Keratinocyte (primary cell): ENCODE measurements at regions not wholly inside any gene's neighbourhood (a gene's known extent, or its start where the extent isn't known, plus 50 kb on each side); places are given as distances from the start of the nearest gene placed in this dataset.

Source experiments
- EZH2 ChIP-seq: IDR thresholded peaks from one replicate; pipeline ENCODE4 v1.6.1; 2012; ENCODE audit warnings: inconsistent platforms, mild to moderate bottlenecking, low read length, moderate library complexity
- TF ChIP-seq, protein P1 (sequence below), 3 experiments: IDR thresholded peaks in 1 of 3; conservative IDR thresholded peaks in 1 of 3; optimal IDR thresholded peaks in 1 of 3; 2 replicates in 2 of 3; 3 replicates in 1 of 3; pipeline versions ENCODE3 to v1.5.1; 2011; ENCODE audit warnings: low read length in 3 of 3, mild to moderate bottlenecking in 3 of 3, moderate library complexity in 2 of 3, control low read depth in 1 of 3, inconsistent platforms in 1 of 3; ENCODE audit not compliant: insufficient read depth in 2 of 3; ENCODE audit errors: extremely low read depth in 1 of 3

GRCh38 chr4:31007858-31008257 is 287.7 kb downstream of the PCDH7 start:
- TF ChIP-seq, protein P1, sequence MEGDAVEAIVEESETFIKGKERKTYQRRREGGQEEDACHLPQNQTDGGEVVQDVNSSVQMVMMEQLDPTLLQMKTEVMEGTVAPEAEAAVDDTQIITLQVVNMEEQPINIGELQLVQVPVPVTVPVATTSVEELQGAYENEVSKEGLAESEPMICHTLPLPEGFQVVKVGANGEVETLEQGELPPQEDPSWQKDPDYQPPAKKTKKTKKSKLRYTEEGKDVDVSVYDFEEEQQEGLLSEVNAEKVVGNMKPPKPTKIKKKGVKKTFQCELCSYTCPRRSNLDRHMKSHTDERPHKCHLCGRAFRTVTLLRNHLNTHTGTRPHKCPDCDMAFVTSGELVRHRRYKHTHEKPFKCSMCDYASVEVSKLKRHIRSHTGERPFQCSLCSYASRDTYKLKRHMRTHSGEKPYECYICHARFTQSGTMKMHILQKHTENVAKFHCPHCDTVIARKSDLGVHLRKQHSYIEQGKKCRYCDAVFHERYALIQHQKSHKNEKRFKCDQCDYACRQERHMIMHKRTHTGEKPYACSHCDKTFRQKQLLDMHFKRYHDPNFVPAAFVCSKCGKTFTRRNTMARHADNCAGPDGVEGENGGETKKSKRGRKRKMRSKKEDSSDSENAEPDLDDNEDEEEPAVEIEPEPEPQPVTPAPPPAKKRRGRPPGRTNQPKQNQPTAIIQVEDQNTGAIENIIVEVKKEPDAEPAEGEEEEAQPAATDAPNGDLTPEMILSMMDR (optimal IDR thresholded peaks at IDR 0.05 in 1 of 3, IDR thresholded peaks at IDR 0.05 in 1 of 3, conservative IDR thresholded peaks at IDR 0.05 in 1 of 3; ENCODE audit: extremely low read depth in 1 of 3, insufficient read depth in 2 of 3, low read length in 3 of 3) = no peak
- no peak for TF ChIP-seq EZH2
